NCI-H187 (cell line): ENCODE measurements at regions not wholly inside any gene's neighbourhood (a gene's known extent, or its start where the extent isn't known, plus 50 kb on each side); places are given as distances from the start of the nearest gene placed in this dataset.
"Not testable (repeated sequence)": the region's sequence is repeated elsewhere in the genome, so short reads cannot be mapped to it uniquely, and the experiment has no call there.

ENCODE experiments used
- DNase-seq, 2 experiments: peaks; one replicate each; lab custom pipeline; 2025; lab: John Stamatoyannopoulos, UW

- DNase-seq = no peak
Observed at GRCh38 chr13:105847527-105848291, 687.8 kb downstream of the EFNB2 start.

DNA sequence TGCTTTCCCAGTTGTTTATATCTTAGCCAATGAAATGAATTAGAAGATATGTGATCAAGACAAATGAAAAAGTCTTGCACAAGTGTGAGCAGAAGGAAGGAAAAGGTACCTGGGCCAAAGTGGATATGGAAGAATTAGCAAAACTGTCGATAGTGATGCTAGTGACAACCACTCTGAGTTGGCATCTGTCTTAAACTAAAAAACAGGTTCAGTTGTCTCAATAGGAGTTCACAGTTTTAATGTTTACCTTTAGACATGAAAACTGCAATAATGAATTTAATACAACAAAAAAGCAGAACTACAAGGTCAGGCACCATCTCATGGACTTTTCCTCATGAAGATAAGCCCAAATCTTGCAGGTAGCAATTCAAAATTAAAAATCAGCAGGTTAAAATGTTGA lies 688.5 kb downstream of the EFNB2 start:
- no peak for DNase-seq

- DNase-seq = no peak
Observed at GRCh38 chr13:105841286-105841685, 694.2 kb downstream of the EFNB2 start.

DNA sequence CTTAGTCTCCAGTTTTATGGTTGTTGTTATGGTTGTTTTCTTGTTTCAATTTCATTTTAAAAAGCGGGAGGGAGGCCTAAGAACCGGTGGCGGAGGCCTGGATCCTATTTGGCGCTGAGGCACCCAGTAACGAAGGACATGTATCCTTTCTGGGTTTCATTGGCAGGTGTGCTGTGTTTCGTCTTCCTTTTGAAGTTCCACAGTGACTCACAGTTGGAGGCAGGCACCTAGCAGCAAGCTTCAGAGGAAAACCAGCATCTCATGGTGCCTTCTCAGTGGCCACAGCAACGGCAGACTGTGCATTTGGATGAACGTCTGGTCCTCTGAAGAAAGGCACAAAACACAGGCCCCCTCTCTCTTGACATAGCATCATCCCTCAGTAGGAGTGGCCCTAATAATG lies 697.2 kb downstream of the EFNB2 start:
- DNase-seq = no peak

DNA sequence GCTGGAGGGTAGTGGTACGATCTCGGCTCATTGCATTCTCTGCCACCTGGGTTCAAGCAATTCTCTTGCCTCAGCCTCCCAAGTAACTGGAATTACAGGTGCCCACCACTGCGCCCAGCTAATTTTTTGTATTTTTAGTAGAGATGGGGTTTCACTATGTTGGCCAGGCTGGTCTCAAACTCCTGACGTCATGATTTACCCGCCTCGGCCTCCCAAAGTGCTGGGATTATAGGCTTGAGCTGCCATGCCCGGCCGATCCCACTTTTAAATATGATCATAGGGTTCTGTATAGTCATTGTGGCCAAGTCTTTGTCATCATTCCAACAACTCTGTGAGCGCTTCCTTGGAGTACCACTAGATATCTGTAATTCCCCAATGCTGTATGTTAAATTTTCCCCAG lies 698.2 kb downstream of the EFNB2 start:
- not testable (repeated sequence) for DNase-seq

DNA sequence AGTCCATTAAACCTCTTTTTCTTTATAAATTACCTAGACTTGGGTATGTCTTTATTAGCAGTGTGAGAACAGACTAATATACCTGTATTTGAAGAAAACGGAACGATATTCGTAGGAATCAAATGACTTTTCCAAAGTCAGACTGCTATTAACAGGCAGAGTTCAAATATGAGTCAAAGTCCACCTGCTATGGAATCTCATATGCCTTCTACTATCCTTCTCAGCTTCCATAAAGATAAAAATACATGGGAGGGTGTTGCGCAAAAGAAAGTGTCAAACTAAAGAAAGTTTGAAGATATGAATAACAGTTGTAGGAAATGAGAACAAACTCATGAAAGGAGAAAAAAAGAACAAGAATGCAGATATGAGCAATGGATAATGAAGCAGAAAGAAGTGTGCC lies 704.6 kb downstream of the EFNB2 start:
- no peak for DNase-seq

DNA sequence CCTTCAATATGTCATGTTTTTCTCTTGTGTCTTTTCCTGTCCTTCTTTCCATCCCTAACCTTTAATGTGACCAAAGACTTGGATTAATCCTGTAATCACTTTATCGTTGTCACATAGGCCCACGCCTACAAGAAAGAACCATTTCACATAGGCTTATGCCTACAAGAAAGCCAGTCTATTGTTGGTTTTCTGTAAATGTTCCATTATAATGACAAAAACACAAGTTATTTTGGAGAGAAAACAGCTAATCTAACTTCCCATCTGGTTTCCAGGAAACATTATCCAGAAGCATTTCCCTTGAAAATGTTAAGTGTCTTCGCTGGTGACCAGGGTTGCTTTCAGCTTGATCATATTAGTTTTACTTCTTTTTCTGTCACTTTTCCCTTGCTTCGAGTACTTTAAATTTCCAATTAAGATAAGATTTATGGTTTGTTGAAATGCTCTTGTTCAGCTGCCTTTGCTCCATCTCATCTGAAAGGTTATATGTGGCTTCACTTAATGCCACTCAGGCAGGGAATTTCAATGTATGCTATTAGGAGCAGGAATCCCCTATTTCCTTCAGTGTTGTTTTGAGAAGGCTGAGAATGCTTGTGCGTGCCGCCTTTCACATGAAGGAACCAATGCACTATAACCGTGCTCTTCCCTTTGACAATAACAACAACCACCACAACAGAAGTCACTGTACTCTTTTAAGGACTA lies 708.2 kb downstream of the EFNB2 start:
- DNase-seq = no peak

- DNase-seq = no peak
Observed at GRCh38 chr13:105825071-105825470, 710.4 kb downstream of the EFNB2 start.

DNA sequence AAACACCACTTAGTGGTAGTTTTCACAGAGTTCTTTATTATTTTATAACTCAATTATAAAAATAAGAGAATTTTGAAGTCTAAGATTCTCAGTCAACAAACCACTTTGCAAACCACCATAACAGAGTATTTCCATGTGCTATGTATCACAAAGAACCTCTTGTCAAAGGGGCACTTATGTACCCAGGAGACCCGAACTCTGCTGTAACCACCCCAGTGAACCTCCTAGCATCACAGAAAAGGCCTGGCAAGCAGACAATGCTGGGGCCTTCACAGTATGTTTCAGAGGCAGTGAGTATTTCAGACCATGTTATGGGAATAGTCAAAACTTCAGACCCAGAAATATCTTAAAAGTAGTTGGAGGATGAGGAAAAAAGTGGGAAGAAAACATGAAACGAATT lies 714.1 kb downstream of the EFNB2 start:
- no peak for DNase-seq

- DNase-seq = no peak
Observed at GRCh38 chr13:105820415-105820814, 715.0 kb downstream of the EFNB2 start.

DNA sequence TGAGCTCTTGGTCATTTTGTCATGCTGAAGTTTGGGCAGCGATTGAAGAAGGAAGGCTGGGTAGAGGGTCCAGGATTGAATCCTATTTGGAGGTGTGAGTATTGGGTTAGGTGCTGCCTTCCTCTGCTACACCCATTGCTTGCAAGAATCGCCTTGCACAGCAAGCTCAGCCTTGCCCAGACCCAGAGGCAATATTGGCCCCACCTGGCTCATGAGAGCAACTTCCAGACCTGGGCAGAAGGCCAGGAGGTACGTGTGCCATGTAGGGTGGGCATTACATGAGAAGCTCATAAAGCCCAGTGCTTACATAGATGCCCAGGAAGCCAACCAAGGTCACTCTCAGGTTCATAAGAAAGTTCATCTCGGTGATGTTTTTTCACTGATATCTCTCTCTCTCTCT lies 718.0 kb downstream of the EFNB2 start:
- DNase-seq = no peak

- DNase-seq = no peak
Observed at GRCh38 chr13:105816994-105817393, 718.5 kb downstream of the EFNB2 start.

- DNase-seq = no peak
Observed at GRCh38 chr13:105814902-105815250, 720.6 kb downstream of the EFNB2 start.

GRCh38 chr13:105814219-105814901 lies 721.1 kb downstream of the EFNB2 start:
- DNase-seq = no peak

DNA sequence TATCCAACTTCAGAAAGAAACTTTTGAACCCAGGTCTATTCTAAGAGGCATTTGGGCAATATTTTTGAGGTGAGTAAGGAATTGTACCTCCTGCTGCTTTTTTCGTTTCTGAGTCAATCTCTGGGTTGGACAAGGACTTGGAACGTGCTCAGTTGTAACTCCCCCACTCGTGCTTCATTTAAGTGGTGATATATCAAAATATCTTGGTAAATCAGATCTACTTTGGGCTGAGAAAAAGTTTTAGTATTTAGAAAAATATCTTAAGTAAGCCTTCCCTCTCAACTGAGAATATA lies 728.9 kb downstream of the EFNB2 start:
- DNase-seq = no peak

DNA sequence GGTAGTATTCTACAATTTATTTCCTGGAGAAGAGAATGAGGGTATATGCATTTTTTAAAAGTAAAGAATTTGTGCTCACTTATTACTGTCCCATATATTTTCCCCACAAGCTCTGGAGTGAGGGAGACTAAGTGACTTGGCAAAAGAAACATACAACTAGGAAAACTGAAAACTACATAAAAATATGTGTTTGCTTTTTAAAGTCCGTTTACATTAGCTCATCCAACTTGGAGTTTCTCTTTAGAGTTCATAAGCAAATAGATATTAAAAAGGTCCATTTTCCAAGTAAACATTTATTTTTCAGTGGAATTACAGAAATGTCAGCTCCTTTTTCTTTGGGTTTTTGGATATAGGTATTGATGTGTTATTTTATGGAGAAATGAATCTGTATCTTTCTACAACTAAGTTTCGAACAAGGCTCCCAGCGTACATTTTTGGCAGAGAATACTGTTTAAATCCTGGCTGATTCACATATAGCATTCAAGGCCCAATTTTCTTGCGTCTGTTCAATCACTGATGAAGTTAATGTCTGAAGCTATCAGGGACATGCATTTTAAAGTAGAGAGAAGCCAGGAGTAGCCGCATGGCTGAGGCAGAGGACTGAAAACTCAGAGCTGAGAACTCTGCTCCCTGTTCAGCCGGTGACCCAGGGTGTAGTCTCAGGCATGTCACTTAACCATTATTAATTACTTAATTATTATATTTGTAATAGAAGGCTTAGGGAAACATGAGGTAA lies 729.4 kb downstream of the EFNB2 start:
- no peak for DNase-seq

DNA sequence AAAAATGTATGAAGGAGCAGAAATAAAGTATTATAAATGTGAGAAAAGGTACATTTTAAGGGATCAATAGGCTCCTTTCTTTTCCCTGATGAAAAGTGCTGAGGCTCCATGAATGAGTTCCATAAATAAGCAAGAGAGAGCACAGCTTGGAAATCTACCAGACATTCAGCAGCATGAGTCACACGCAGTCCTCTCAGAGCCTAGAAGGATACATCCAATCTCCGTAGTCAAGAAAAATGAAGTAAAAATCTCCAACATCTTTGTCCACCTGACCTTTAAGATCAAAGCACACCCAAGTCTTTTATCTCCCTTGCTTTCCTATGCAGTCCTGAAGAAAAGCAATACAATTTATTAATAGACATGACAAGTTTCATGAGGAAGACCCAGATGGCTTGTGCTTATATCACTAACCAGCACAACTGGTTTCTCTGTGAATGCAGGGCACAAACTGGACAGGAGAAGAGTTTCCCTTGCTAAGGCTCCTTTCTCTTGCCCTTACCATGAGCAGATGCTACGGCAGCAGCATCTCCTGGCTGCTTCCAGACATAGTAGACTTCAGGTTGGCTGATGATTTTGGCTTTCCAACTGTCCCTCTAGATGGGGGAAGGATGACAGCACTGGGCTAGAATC lies 730.8 kb downstream of the EFNB2 start:
- DNase-seq = no peak

DNA sequence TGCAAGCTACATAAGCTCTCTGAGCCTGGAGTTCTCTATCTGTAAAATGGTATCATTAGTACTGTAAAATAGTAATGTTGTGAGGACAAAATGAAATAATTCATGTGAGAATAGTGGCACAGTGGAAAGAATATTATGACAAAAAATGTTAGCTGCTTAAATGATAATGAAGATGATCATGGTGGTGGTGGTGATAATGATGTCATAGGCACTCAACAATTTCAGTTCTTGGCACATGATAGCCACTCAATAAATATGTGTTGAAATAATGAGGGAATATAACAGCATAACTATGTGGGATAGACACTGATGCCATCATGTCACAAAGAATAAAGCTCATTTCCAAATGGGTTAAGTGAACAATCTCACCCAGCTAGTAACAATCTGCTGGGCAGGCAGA lies 736.3 kb downstream of the EFNB2 start:
- no peak for DNase-seq

- DNase-seq = no peak
Observed at GRCh38 chr13:105798541-105798940, 736.9 kb downstream of the EFNB2 start.

GRCh38 chr13:105796081-105796480 lies 739.4 kb downstream of the EFNB2 start:
- no peak for DNase-seq

DNA sequence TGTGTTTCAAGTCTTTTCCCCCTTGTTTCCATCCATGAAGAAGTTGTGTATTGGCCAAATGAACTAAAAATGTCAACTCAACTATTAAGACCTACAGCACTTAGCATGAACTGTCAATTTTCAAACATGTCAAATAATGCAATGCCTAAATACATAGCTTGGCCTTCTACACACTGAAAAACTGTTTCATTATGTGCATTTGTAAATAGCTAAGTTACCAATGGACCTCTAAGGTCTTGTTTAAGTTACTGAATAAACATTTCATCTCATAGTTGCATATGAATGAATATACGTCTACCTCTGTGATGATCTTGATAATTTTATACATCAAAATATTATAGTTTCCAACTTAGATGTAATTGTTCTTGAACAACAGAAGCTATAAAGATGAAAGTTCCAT lies 744.5 kb downstream of the EFNB2 start:
- DNase-seq = no peak

- DNase-seq = no peak
Observed at GRCh38 chr13:105788530-105788929, 746.9 kb downstream of the EFNB2 start.
